A673 (cell line): ENCODE measurements at regions not wholly inside any gene's neighbourhood (a gene's known extent, or its start where the extent isn't known, plus 50 kb on each side); places are given as distances from the start of the nearest gene placed in this dataset.

Experiments
- BruUV-seq: library from RNA; stranded (reverse); fragments of 400-500 nt; replicated peaks from 2 replicates; lab custom pipeline; 2021; lab: Mats Ljungman, UMichigan
- CTCF ChIA-PET: fragments of 300-600 bp; sonication (Branson Sonifier 250); formaldehyde crosslinking; loops from one replicate; lab custom pipeline; 2022; ENCODE audit warnings: antibody characterized with exemption; lab: Charles Lee
- POLR2A ChIA-PET: fragments of 300-600 bp; sonication (Branson Sonifier 250); formaldehyde crosslinking; loops from one replicate; lab custom pipeline; 2022; ENCODE audit warnings: antibody characterized with exemption; ENCODE audit not compliant: low non-redundant PET; lab: Charles Lee
- DNase-seq: peaks from one replicate; pipeline ENCODE4 v3.0.0-alpha.2; 2015; ENCODE audit warnings: low spot score
- H3K27ac ChIP-seq: fragments of 200-600 bp; sonication (generic); 2 replicates; pipeline ENCODE4 v1.5.1; 2016; ENCODE audit warnings: mixed run types, low read depth, mild to moderate bottlenecking, mixed read lengths, antibody characterized with exemption, low read length; ENCODE audit not compliant: poor library complexity, severe bottlenecking
- H3K27me3 ChIP-seq: fragments of 200-600 bp; sonication (generic); replicated peaks from 2 replicates; pipeline ENCODE4 v1.6.1; 2017; ENCODE audit warnings: mixed run types, low read depth, mild to moderate bottlenecking, mixed read lengths, antibody characterized with exemption, low read length; ENCODE audit not compliant: insufficient read depth, poor library complexity
- H3K36me3 ChIP-seq: fragments of 200-600 bp; sonication (generic); 2 replicates; pipeline ENCODE4 v1.6.1; 2016; ENCODE audit warnings: mixed run types, mild to moderate bottlenecking, mixed read lengths, antibody characterized with exemption, low read length; ENCODE audit not compliant: insufficient read depth, poor library complexity, severe bottlenecking
- H3K4me1 ChIP-seq: fragments of 200-600 bp; sonication (generic); 2 replicates; pipeline ENCODE4 v1.6.1; 2017; ENCODE audit warnings: mixed run types, mild to moderate bottlenecking, mixed read lengths, antibody characterized with exemption, low read length; ENCODE audit not compliant: insufficient read depth, poor library complexity, severe bottlenecking
- H3K4me3 ChIP-seq: fragments of 200-600 bp; sonication (generic); 2 replicates; pipeline ENCODE4 v1.5.1; 2016; ENCODE audit warnings: low read depth, mixed run types, mild to moderate bottlenecking, mixed read lengths, low read length; ENCODE audit not compliant: poor library complexity, severe bottlenecking
- H3K9me3 ChIP-seq: fragments of 200-600 bp; sonication (generic); 2 replicates; pipeline ENCODE4 v1.6.1; 2016; ENCODE audit warnings: mixed run types, low read depth, mild to moderate bottlenecking, mixed read lengths, antibody characterized with exemption, low read length; ENCODE audit not compliant: poor library complexity, severe bottlenecking
- CTCF ChIP-seq: fragments of 300-800, 200-600 bp; sonication (generic); conservative IDR thresholded peaks from 2 replicates; pipeline ENCODE4 v1.5.1; 2017; ENCODE audit warnings: low read depth, mild to moderate bottlenecking, antibody characterized with exemption, low read length, moderate library complexity, mixed read lengths
- EZH2 ChIP-seq: fragments of 200-600 bp; sonication (generic); IDR thresholded peaks from 2 replicates; pipeline ENCODE4 v1.6.1; 2017; ENCODE audit warnings: borderline replicate concordance, low read depth, mild to moderate bottlenecking, mixed read lengths, antibody characterized with exemption, low read length; ENCODE audit not compliant: poor library complexity, severe bottlenecking
- intact Hi-C: fragments of 100-400 bp; cut with micrococcal nuclease; formaldehyde crosslinking; loops from one replicate; pipeline ENCODE4 v1.10.0; 2022; ENCODE audit not compliant: unreplicated experiment

DNA sequence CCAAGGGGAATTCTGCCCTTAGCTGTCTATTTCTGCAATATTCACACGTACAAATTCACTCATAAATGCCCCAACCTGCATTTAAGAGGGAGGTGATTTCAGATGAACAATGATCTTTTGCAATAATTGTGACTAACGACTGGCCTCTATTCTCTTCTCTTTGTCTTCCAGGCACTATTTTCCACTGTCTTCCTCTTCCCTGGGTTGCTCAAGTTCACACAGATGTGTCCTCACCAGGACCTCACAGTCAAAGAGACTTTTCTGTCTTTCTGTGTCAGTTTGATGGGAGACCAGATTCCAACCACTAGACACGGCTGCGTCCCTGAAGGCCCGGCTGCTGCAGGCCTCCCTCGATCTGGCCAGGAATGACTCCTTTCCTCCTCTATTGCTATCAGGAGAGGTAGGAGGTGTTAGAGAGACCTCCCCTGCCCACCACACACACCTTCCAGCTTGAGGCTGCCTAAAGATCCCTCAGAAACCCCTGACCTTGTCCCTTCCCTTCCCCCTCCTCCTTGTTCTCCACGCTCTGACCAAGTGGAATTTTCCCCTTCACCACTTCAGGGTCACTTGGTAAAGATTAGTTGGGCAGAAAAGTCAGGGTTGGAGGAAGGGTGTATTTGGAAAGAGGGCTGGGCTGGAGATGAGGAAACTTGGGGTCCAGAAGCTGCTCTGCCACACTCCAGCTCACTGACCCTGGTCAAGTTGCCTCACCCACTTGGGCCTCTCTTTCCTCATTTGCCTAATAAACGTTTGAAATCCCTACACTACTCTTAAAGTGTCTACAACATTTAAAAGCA, 109.2 kb upstream of the COPS8 start:
- POLR2A ChIA-PET: no interaction called here
- CTCF ChIA-PET: no interaction called here
- TF ChIP-seq CTCF (no peak), EZH2 (no peak)
- no TSS peak for BruUV-seq
- H3K27ac ChIP-seq: no peak overlapping the region
- no peaks in the 10 kb centered on the region for H3K4me1 ChIP-seq
- H3K36me3 ChIP-seq: no peaks in the 10 kb centered on the region
- no peak overlapping the region for H3K4me3 ChIP-seq
- intact Hi-C loops: no loop called here
- no peak for DNase-seq
- peaks cover 12% of the 10 kb centered on the region for H3K27me3 ChIP-seq
- H3K9me3 ChIP-seq: no peaks in the 10 kb centered on the region

GRCh38 chr2:236977063-236977851, 108.4 kb upstream of the COPS8 start:
- CTCF ChIA-PET: no interaction called here
- no peaks in the 10 kb centered on the region for H3K4me1 ChIP-seq
- no peaks in the 10 kb centered on the region for H3K9me3 ChIP-seq
- no peaks in the 10 kb centered on the region for H3K36me3 ChIP-seq
- no TSS peak for BruUV-seq
- no peak for DNase-seq
- TF ChIP-seq EZH2 (no peak), CTCF (no peak)
- peaks cover 12% of the 10 kb centered on the region for H3K27me3 ChIP-seq
- no peak overlapping the region for H3K4me3 ChIP-seq
- POLR2A ChIA-PET: no interaction called here
- H3K27ac ChIP-seq: no peak overlapping the region
- intact Hi-C loops: no loop called here

GRCh38 chr2:236977852-236978398, 107.8 kb upstream of the COPS8 start:
- no peak for TF ChIP-seq CTCF
- TF ChIP-seq EZH2: no peak
- BruUV-seq: no TSS peak
- no peaks in the 10 kb centered on the region for H3K4me1 ChIP-seq
- peaks cover 12% of the 10 kb centered on the region for H3K27me3 ChIP-seq
- H3K36me3 ChIP-seq: no peaks in the 10 kb centered on the region
- H3K27ac ChIP-seq: no peak overlapping the region
- H3K9me3 ChIP-seq: no peaks in the 10 kb centered on the region
- ChIA-PET POLR2A (no interaction called here), CTCF (no interaction called here)
- no peak for DNase-seq
- H3K4me3 ChIP-seq: no peak overlapping the region
- intact Hi-C loops: no loop called here
